ENCODE measurements at regions not wholly inside any gene's neighbourhood (a gene's known extent, or its start where the extent isn't known, plus 50 kb on each side); places are given as distances from the start of the nearest gene placed in this dataset.

- no peak for DNase-seq
Observed at GRCh38 chr9:19587678-19588077, 178.9 kb downstream of the ACER2 start.

GRCh38 chr9:19583890-19584289 is 175.1 kb downstream of the ACER2 start:
- no peak for DNase-seq

- DNase-seq, result no peak
Observed at GRCh38 chr9:19577411-19577810, 168.6 kb downstream of the ACER2 start.

- peak; percentile 76 for DNase-seq
Observed at GRCh38 chr9:19568946-19569345, 160.1 kb downstream of the ACER2 start.

- no peak for DNase-seq
Observed at GRCh38 chr9:19564396-19565061, 155.7 kb downstream of the ACER2 start.

GRCh38 chr9:19555214-19555613 is 146.4 kb downstream of the ACER2 start:
- no peak for DNase-seq

- no peak for DNase-seq
Observed at GRCh38 chr9:19554529-19554928, 145.7 kb downstream of the ACER2 start.

GRCh38 chr9:19553441-19553840 is 144.6 kb downstream of the ACER2 start:
- no peak for DNase-seq

- peak; percentile 100 for DNase-seq
Observed at GRCh38 chr9:19552282-19553105, 143.7 kb downstream of the ACER2 start.

GRCh38 chr9:19551124-19551929 is 142.5 kb downstream of the ACER2 start:
- DNase-seq, result peak; percentile 89

GRCh38 chr9:19550009-19550408 is 141.2 kb downstream of the ACER2 start:
- DNase-seq, result no peak

GRCh38 chr9:19533373-19533772 is 124.6 kb downstream of the ACER2 start:
- DNase-seq, result no peak

GRCh38 chr9:19527663-19528062 is 118.9 kb downstream of the ACER2 start:
- DNase-seq, result no peak

- DNase-seq, result no peak
Observed at GRCh38 chr9:19522558-19522957, 113.7 kb downstream of the ACER2 start.

- no peak for DNase-seq
Observed at GRCh38 chr9:19521205-19521604, 112.4 kb downstream of the ACER2 start.

- DNase-seq, result peak; percentile 43
Observed at GRCh38 chr9:19517202-19517942, 108.6 kb downstream of the ACER2 start.

GRCh38 chr9:19516348-19516747 is 107.5 kb downstream of the ACER2 start:
- no peak for DNase-seq

GRCh38 chr9:19513671-19514275 is 105.0 kb downstream of the ACER2 start:
- no peak for DNase-seq

GRCh38 chr9:19512103-19512832 is 103.5 kb downstream of the ACER2 start:
- DNase-seq, result no peak

GRCh38 chr9:19511694-19512093 is 102.9 kb downstream of the ACER2 start:
- no peak for DNase-seq

- no peak for DNase-seq
Observed at GRCh38 chr9:19510907-19511306, 102.1 kb downstream of the ACER2 start.
